HUES64 (cell line): ENCODE measurements at regions not wholly inside any gene's neighbourhood (a gene's known extent, or its start where the extent isn't known, plus 50 kb on each side); places are given as distances from the start of the nearest gene placed in this dataset.

Source experiments
- H3K27ac ChIP-seq: 2 replicates; pipeline ENCODE4 v1.7.0; 2013; ENCODE audit warnings: low read depth, low read length, inconsistent platforms
- H3K27me3 ChIP-seq: 2 replicates; pipeline ENCODE4 v1.6.1; 2013; ENCODE audit warnings: mild to moderate bottlenecking, low read length; ENCODE audit not compliant: insufficient read depth
- H3K36me3 ChIP-seq: 2 replicates; pipeline ENCODE4 v1.6.1; 2013; ENCODE audit warnings: mild to moderate bottlenecking, low read length; ENCODE audit not compliant: insufficient read depth
- H3K4me1 ChIP-seq: 2 replicates; pipeline ENCODE4 v1.6.1; 2013; ENCODE audit warnings: mild to moderate bottlenecking, low read length, moderate library complexity; ENCODE audit not compliant: insufficient read depth
- H3K4me3 ChIP-seq: 2 replicates; pipeline ENCODE4 v1.5.1; 2013; ENCODE audit warnings: mild to moderate bottlenecking, low read length, moderate library complexity
- H3K9ac ChIP-seq: 2 replicates; pipeline ENCODE4 v1.6.1; 2013; ENCODE audit warnings: mild to moderate bottlenecking, low read depth, low read length
- H3K9me3 ChIP-seq: 2 replicates; pipeline ENCODE4 v1.6.1; 2013; ENCODE audit warnings: low read depth, low read length; ENCODE audit not compliant: insufficient read depth
- WGBS: fragments of 150-250, 120-280 bp; methylation state at CpG from one replicate; pipeline ENCODE4 v1.1.7; 2013; ENCODE audit warnings: missing lambda C conversion rate; 5-methylcytosine and 5-hydroxymethylcytosine counted together

DNA sequence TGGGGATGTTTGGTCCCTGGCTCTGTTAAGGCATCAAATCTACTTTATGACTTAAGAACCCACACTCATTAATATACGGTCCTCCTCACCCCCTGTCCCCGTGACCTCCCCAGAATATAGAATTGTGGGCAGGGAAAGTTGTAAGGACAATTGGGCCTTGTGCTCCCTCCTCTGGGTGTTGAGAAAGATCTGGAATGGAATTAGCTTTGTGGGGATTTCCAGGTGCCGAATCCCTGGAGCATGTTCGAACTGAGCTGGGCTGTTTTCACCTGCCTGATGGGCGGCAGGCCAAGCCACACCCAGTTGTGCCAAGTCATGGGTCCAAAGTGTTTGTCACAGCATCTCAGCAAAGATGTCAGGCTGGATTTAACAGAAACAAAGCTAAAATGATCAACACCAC, 349.3 kb upstream of the KLF3 start:
- Histone ChIP-seq H3K4me3 (no peak overlapping the region), H3K9ac (no peak overlapping the region), H3K36me3 (no peaks in the 10 kb centered on the region), H3K27me3 (no peaks in the 10 kb centered on the region), H3K9me3 (no peaks in the 10 kb centered on the region; the same call in 1 of the 2 replicates), H3K27ac (no peak overlapping the region), H3K4me1 (peaks cover 19% of the 10 kb centered on the region)
- 83% methylated on average over 3 of the region's 5 CpGs for WGBS

DNA sequence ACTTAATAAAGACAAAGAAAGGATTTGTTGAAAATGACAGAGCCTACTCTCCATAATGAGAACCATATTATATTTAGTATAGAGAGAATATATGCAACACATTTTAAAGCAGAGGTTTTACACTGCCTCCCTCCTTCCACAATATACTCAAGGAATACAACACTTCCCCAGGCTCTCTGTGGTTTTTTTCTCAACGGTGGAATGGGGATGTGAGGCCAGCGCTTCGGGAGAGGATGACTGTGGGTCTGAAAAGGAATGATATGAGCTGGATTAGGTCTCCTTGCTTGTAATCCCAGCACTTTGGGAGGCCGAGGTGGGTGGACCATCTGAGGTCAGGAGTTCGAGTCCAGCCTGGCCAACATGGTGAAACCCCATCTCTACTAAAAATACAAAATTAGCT, 348.7 kb upstream of the KLF3 start:
- Histone ChIP-seq H3K4me1 (peaks cover 20% of the 10 kb centered on the region), H3K9me3 (no peaks in the 10 kb centered on the region; the same call in 1 of the 2 replicates), H3K9ac (no peak overlapping the region), H3K4me3 (no peak overlapping the region), H3K36me3 (no peaks in the 10 kb centered on the region), H3K27ac (no peak overlapping the region), H3K27me3 (no peaks in the 10 kb centered on the region)
- WGBS, result 91% methylated on average over 5 of the region's 5 CpGs

DNA sequence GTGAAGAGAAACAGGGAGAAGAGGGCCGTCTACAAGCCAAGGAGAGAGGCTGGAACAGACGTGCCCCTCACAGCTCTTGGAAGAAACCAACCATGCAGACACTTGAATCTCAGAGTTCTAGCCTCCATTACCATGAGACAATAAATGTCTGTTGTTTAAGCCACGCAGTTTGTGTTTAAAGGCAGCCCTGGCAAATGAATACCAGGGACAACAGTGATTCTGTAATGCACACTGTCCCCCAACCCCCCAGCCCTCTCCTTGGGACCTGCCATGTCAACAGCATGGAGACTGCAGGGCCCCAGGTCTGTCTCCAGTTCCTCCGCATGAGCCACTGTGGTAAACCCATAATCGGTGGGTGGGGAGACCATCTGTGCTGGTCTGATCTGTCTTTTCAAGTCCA, 348.0 kb upstream of the KLF3 start:
- Histone ChIP-seq H3K9ac (no peak overlapping the region), H3K9me3 (no peaks in the 10 kb centered on the region; the same call in 1 of the 2 replicates), H3K27me3 (no peaks in the 10 kb centered on the region), H3K36me3 (no peaks in the 10 kb centered on the region), H3K4me3 (no peak overlapping the region), H3K4me1 (peaks cover 16% of the 10 kb centered on the region), H3K27ac (no peak overlapping the region)
- WGBS, result 93% methylated on average over 5 of the region's 5 CpGs

DNA sequence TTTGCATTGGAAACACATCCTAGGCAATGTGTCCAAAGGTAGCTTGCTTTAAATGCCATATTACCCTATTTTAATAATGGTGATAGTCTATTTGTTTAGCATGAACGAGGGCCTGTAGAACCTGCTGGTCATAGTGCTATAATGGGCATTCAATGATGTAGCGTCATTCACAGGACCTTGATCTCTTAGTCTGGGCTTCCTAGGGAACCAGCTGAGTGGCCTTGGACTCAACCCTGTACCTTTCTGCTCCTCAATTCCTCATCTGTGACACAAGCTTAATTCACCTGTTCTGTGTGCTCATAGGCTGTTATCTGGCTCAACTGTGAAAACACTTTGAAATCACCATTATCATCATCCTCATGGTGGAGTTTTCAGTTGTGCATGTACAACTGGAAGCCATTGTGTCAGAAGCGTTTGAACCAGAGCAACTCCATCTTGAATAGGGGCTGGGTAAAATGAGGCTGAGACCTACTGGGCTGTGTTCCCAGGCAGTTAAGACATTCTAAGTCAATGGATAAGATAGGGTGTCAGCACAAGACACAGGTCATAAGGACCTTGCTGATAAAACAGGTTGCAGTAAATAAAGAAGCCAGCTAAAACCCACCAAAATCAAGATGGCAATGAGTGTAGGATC, 346.8 kb upstream of the KLF3 start:
- 92% methylated on average over 3 of the region's 3 CpGs for WGBS
- H3K27ac ChIP-seq, result no peak overlapping the region

DNA sequence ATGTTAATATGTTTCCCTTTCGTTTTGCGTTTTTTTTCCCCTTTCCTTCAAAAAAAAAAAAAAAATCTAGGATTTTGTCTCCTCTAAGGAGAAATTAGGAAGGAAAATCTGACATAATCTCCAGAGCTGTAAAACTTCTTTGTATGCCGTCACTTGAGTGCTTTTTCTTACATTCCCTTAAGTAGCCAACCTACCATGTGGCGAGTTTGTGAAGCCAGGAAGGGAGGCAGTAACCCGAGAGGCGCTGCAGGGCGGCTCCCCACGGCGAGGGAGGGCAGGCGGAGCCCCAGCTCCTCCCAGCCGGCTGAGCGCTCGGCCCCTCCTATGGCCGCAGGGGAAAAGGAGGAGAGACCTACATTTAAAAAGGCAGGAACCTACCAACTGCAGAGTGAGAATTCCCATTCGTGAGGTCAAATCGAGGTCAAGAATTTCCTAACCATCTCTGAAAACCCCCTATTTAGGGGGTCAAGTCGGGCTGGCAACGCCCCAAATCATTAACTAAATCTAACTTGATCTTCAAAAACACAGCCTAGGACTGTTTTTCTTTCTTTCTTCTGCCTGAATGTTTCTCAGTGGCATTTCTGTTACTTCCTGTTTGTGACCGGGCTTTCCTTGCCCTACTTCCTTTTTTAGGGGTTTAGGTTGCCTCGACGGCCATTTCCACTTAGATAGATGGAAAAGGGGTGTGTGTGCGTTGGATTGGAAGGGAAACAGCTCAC, 345.1 kb upstream of the KLF3 start:
- Histone ChIP-seq H3K9ac (peak overlapping the region; percentile 12; the same call in 1 of the 2 replicates), H3K9me3 (no peaks in the 10 kb centered on the region), H3K27ac (peak overlapping the region; percentile 15; the same call in 1 of the 2 replicates), H3K4me1 (peaks cover 13% of the 10 kb centered on the region), H3K4me3 (peak overlapping the region; percentile 4; the same call in 1 of the 2 replicates), H3K27me3 (no peaks in the 10 kb centered on the region), H3K36me3 (no peaks in the 10 kb centered on the region)
- WGBS, result 4% methylated on average over 18 of the region's 22 CpGs

More for the DNA sequence above, 346.8 kb upstream of the KLF3 start:
- no peaks in the 10 kb centered on the region; the same call in 1 of the 2 replicates for H3K9me3 ChIP-seq
- no peaks in the 10 kb centered on the region for H3K36me3 ChIP-seq
- no peak overlapping the region for H3K9ac ChIP-seq
- no peak overlapping the region for H3K4me3 ChIP-seq
- H3K27me3 ChIP-seq, result no peaks in the 10 kb centered on the region
- H3K4me1 ChIP-seq, result peaks cover 13% of the 10 kb centered on the region

DNA sequence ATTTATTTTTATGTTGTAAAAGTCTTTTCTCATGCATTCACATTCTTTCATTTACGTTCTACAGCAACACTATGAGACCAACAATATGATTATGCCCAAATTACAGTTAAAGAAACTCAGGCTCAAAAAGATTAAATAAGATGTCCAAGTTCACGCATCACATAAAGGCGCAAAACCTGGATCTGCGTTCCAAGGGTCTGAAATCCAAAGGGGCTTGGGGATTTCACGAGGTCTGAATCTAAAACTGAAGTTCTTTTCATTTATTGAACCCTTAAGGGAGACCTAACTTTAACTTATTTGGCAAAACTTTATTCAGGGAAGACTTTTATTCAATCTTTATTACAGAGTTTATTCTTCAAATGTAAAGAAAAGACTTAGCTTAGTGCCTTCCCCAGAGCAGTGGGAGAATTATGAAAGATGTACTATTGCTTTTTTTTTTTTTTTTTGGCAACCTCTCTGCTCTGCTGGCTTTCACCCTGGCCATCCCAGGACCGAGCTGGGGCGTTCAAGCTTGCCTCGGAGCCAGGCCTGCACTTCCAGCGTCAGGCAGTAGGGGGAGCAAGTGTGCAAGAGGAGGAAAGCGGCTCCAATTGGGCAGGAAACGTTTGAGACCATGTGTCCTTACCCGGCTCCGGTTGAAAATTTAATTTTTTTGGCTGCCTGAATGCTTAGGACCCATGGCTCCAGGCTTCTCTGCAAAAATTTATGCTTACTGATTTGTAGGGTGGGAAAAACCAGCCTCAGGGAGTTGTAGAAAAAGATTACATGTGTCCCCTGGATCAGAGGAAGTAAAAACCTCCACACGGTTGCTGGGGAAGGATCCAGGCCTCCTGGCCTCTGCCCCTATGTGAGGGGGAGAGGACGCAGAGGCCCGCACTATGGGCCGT, 344.3 kb upstream of the KLF3 start:
- no peak overlapping the region for H3K9ac ChIP-seq
- no peak overlapping the region for H3K4me3 ChIP-seq

DNA sequence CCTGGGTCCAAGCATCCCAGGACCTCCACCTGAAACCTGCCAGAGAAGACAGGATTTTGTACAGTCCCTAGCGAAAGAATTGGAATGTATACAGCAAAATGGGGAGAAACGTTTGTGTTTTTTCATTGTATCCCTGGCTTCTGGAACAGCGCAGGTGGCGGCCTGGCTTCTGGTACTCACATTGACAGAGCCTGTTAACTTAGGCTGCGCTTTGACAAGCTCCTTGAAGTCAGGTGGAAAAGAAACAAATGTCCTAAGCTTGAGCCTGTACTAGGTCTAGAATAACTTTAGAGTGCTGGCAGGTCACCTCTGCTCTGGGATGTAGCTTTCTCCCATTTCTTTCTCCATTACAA, 343.7 kb upstream of the KLF3 start:
- Histone ChIP-seq H3K27ac (no peak overlapping the region), H3K4me3 (no peak overlapping the region), H3K9me3 (no peaks in the 10 kb centered on the region), H3K4me1 (peaks cover 13% of the 10 kb centered on the region), H3K9ac (no peak overlapping the region), H3K27me3 (no peaks in the 10 kb centered on the region), H3K36me3 (no peaks in the 10 kb centered on the region)
- 91% methylated on average over 5 of the region's 5 CpGs for WGBS

More for the DNA sequence above, 344.3 kb upstream of the KLF3 start:
- Histone ChIP-seq H3K36me3 (no peaks in the 10 kb centered on the region), H3K27me3 (no peaks in the 10 kb centered on the region), H3K9me3 (no peaks in the 10 kb centered on the region), H3K4me1 (peaks cover 13% of the 10 kb centered on the region), H3K27ac (no peak overlapping the region)
- 39% methylated on average over 17 of the region's 17 CpGs for WGBS

DNA sequence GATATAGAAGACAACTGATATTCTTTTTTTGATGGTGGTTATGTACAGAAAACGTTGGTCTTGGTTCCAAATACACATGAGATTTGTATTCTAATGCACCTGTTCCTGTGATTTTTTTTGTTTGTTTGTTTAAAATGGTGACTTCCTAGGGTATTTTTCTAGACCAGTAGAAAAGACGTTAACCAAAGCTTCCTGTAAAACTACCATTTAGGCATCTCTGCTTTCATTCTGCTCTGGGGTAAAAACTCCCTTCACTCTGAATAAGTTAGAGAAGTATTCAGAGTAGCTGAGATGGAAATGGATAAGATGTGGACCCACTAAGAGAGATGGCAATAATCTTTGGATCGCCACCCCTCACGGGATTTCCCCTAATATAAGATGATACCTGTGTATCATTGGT, 343.2 kb upstream of the KLF3 start:
- Histone ChIP-seq H3K4me1 (peaks cover 13% of the 10 kb centered on the region), H3K36me3 (no peaks in the 10 kb centered on the region), H3K9me3 (no peaks in the 10 kb centered on the region), H3K4me3 (no peak overlapping the region), H3K27ac (no peak overlapping the region), H3K9ac (no peak overlapping the region), H3K27me3 (no peaks in the 10 kb centered on the region)
- 83% methylated on average over 2 of the region's 4 CpGs for whole genome bisulfite sequencing

DNA sequence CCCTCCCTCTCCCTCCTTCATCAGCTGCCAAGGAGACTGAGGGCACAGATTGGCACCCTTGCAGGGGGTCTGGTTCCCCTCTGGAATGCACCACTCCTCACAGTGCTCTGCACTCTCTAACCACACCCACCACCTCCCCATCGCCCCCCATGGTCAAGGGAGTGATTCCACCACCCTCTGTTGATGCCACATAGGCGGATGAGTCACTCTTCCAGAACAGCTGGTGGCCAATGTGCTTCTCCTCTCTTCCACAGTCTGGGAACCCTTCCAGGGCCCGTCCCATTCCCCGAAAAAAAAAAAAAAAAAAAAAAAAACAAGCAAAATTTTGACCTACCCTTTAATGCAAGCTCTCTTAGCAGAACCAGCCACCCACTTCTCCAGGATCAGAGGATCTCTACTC, 341.3 kb upstream of the KLF3 start:
- H3K4me3 ChIP-seq, result no peak overlapping the region
- no peak overlapping the region for H3K27ac ChIP-seq
- H3K9me3 ChIP-seq, result no peaks in the 10 kb centered on the region
- WGBS, result 90% methylated on average over 4 of the region's 4 CpGs
- H3K4me1 ChIP-seq, result peaks cover 13% of the 10 kb centered on the region
- H3K27me3 ChIP-seq, result no peaks in the 10 kb centered on the region
- H3K36me3 ChIP-seq, result no peaks in the 10 kb centered on the region
- H3K9ac ChIP-seq, result no peak overlapping the region

DNA sequence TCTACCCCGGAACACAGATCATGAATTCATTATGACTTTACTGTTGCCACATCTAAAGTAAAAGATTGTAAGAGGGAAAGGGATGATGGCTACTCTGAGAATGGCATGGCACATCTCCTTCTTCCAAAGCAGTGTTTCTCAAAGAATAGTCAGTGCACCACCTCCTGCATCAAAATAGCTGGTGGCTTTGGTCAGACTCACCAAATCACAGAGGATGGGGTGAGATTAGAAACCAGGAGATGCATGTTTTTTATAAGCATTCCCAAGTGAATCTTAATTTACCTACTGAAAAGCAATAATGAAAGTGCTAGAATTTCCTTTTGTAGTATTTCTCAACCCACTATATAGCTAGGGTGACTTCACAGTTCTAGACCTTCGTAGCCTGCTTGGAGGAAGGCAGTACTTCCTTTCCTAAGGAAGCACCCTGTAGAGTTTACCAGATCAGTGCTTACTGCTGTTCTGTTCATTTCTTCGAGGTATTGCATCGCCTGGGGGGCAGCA, 340.8 kb upstream of the KLF3 start:
- H3K36me3 ChIP-seq, result no peaks in the 10 kb centered on the region
- WGBS, result 95% methylated on average over 4 of the region's 4 CpGs
- no peaks in the 10 kb centered on the region for H3K9me3 ChIP-seq
- no peak overlapping the region for H3K9ac ChIP-seq
- no peak overlapping the region for H3K4me3 ChIP-seq
- peaks cover 15% of the 10 kb centered on the region for H3K4me1 ChIP-seq
- H3K27me3 ChIP-seq, result no peaks in the 10 kb centered on the region
- H3K27ac ChIP-seq, result no peak overlapping the region
